HG03064 (cell line): ENCODE measurements at regions not wholly inside any gene's neighbourhood (a gene's known extent, or its start where the extent isn't known, plus 50 kb on each side); places are given as distances from the start of the nearest gene placed in this dataset.
"Not testable (repeated sequence)": the region's sequence is repeated elsewhere in the genome, so short reads cannot be mapped to it uniquely, and the experiment has no call there.

Experiments used
- ATAC-seq: cut with Tn5 transposase; IDR thresholded peaks from one replicate; pipeline ENCODE4 v1.9.1; 2021; ENCODE audit warnings: low read depth; ENCODE audit not compliant: unreplicated experiment

DNA sequence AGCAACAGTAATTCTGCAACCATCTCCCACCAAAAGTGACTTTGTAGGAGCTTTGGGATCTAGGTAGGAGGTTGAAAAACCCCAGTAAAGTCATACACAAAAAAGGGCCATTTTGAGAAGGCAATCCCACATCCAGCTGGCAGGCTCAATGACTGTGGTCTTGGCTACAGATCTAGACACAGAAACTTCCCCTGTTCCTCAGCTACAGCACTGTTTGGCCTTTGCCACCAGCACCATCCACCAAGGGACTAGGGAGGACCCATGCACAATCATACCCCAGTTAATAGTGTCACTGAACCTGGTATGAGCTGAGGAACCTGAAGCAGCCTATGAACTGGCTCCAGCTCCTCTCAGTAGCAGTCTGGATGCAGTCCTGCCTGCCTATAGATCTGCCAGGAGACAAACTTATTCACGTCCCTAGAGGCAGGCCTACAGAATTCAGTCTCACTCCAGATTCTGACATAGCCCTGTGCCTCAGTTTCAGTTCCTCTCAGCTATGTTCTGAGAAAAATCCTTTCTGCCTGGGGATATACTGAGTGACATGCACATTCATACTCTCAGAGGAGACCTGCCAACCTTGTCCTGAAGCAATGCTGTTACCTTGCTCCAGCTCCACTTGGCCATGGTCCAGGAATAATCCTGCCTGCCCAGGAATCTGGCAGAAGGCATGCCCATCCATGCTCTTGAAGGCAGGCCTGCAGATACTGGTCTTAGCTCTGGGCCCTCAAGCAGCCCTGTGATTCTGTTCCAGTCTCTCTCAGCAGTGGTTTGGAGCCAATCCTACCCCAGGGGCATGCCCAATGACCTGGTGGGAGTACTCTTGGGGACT, 2048.3 kb upstream of the PCDH20 start:
- peak; percentile 92 for ATAC-seq

DNA sequence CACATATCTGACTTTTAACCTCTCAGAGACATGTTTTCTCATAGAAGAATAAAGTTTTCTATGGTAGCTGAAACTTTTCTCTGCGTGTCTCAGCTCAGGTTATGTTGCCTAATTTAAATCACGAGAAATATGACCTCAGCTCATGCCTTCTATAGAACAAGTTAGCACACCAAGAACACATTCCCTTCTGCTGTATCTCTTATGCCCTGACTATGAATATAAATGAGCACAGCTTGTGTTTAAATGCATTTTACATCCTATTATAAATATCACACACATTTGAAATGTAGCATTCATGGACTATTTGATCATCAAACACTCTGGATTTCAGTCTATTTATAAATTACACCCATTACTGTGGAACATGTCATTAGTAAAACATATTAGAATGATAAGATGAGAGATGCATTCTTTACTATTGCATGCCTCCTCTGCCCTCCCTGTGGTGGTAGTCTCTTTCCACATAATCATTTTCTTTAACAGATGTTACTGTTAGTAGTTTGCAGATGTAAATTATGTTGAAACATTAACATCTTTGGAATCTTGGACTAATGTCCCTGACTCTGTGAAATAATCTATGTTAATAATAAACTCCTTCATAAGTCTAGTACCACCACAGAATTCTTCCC, 2044.9 kb upstream of the PCDH20 start:
- no peak for ATAC-seq

DNA sequence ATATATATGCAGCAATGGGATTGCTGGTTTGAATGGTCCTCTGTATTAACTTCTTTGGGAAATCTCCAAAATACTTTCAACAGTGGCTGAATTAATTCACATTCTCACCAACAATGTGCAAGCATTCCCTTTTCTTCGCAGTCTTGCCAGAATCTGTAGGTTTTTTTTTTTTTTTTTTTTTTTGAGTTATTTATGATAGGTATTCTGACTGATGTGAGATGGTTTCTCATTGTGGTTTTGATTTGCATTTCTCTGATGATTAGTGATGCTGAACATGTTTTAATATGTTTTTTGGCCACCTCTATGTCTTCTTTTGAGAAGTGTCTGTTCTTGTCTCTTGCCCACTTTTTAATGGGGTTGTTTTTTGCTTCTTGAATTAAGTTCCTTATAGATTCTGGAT, 2041.5 kb upstream of the PCDH20 start:
- no peak for ATAC-seq

DNA sequence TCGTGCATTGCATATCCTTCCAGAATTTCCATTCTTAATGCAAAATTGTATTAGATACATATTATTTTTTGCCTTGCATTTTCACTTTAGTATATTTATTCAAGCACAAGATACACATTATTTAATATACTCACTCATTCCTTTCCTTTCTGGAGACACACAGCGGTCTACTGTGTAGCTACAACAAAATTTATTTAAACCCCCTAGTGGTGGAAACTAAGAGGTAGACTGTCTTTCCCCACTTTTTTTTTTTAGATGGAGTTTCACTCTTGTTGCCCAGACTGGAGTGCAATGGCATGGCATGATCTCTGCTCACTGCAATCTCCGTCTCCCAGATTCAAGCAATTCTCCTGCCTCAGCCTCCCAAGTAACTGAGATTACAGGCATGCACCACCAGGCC, 2040.3 kb upstream of the PCDH20 start:
- no peak for ATAC-seq

DNA sequence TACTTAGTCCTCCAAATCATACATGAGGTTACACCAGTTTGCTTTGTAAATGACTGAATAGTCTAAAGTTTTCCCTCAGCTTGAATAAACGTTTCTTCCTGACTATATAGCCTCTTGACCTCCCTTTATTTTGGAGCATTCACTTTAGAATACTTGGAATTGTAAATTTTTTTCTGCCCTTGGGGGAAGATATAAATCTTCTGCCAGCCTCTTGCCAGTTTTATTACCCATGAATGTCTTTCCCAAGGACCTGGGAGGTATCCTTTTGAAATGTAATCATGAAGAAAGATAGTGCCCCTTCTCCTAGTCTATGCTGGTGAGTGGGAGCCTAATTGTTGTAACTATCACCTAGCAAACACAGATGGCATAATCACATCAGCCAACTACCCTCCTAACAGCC, 2033.9 kb upstream of the PCDH20 start:
- no peak for ATAC-seq

DNA sequence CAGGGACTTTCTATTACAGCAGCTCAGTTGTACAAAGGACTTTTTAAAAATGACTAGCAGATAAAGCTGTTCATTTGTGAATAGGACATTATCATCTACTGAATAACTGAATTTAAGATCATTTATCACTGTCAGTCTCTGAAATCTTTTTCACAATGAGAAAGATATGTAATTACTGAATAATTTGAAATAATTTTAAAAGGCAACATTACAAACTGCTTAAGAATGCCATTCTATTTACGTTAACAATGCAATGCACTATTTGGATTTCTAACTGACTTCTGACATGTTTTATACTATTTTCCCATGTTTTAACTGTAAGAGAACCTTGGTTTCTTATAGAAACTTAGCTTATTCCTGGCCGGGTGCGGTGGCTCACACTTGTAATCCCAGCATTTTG, 2033.0 kb upstream of the PCDH20 start:
- ATAC-seq = no peak

DNA sequence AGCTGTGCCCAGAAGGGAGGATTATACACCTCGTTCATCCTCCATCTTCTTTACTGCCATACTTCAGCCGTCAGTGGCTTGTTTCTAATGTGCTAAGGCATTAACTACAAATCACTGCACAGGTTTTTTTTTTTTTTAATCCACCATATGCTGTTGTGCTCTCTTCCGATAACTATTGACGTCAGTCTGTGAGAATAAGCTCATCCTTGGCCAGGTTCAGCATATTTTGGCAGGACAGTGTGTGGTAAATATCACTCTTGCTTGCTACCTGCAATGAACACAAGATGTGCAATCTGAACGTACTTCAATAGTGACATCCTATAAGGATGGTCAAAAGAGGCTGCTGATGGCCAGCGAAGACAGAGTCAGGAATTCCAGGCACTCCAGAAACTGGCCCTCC, 2030.7 kb upstream of the PCDH20 start:
- no peak for ATAC-seq

DNA sequence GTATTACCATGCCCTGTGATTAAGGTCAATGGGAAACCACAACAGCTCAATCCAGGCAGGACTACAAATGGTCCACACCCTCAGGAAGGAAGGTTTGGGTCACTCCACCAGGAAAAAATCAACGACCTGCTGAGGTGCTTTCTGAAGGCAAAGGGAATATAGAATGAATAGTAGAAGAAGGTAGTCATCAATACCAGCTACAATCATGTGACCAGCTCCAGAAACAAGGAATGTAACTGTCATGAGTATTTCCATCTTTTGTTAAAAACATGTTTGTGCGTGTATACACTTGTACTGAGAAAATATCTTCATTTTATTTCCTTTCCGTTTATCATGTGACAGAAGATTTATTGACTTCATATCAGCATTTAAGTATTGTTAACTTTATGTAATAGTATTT, 2028.6 kb upstream of the PCDH20 start:
- not testable (repeated sequence) for ATAC-seq

DNA sequence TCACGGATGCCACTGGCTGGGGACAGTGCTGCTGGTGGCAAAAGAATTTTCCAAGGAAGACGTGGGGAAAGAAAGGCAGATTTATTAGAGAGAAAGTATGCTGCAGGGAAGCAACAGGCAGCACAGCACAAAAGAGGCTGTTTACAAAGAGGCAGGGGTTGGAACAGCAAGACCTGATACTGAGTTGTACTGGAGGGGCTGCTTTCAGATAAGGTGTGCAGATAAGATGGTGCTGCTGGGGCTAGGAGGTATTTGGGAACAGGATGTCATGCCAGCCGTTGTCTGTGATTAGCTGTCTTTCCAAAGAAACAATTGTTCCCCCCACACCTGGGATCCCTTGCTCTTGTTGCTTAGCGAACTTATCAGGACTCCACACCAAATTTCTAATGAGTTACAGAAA, 2023.3 kb upstream of the PCDH20 start:
- no peak for ATAC-seq

DNA sequence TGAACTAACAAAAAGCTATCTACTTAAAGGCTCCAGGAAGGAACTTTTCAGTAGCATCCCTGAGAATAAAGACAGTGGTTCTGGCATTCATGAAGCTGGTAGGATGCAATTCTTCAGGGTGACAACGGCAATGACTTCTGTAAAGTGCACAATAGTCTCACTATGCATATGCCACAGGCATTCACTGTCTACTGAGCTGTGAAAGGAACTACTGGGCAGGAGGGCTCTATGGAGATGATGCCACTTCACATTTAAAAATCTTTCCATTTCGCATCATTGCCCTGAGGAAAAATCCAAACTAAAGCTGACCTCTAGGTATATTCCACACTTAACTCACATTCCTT, 2020.6 kb upstream of the PCDH20 start:
- ATAC-seq = no peak

DNA sequence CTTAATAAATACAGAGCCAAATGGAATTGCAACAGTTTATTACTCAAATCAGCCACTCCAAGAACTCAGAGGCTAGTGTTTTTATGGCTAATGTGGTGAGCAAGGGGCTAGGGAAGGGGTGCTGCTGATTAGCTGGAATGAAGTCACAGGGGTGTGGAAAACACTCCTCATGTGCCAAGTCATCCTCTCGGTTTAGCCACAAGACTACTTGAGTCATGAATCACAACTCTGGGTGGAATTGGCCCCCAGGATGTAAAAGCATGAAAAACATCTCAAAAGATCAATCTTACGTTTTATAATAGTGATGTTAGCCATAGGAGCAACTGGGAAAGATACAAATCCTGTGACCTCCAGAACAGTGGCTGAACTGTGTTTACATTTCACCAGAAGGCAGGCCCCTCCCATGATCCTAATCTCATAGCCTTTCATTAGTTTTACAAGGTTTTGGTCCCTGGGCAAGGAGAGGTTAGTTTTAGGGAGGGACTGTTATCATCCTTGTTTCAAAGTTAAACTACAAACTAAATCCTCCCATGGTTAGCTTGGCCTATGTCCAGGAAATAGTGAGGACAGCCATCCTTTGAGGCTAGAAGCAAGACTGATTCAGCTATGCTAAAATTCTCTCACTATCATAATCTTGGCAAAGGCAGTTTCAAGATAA, 2020.1 kb upstream of the PCDH20 start:
- no peak for ATAC-seq

DNA sequence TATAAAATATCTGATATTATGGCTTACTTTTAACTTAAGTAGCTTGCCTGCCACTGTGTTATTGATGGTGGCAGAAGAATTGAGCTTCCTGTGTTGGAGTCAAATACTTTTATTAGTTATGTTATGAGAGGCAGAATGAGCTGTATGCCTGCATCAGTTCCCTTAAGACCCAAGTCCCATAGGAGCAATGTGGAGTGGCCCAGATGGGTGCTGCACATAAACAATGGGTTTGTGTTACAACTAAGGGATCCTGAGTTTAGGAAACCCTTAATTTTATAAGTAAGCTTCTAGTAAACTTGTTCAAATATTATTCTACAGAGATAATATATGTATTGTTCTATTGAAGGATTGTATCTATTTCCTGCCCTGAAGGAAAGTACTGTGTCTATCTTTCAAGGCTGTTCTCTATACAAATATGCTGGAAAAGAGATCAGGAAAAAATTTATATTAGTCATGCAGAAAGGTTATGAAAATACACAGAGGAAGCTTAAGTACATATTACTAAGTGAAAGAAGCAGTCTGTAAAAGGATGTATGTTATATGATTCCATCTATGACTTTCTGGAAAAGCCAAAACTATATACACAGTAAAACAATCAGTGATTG, 2018.0 kb upstream of the PCDH20 start:
- ATAC-seq = no peak

DNA sequence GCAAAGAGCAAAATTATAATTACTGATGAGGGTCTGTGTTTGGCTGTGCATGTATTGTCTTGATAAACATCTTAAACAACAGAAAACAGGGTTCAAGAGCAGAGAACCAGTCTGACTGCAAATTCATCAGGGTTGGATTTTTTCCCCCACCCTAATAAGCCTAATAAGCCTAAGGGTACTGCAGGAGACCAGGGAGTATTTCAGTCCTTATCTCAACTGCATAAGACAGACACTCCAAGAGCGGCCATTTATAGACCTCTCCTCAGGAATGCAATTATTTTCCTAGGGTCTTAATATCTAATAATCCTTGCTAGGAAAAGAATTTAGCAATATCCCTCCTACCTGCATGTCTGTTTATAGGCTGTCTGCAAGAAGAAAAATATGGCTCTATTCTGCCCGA, 2011.5 kb upstream of the PCDH20 start:
- no peak for ATAC-seq

DNA sequence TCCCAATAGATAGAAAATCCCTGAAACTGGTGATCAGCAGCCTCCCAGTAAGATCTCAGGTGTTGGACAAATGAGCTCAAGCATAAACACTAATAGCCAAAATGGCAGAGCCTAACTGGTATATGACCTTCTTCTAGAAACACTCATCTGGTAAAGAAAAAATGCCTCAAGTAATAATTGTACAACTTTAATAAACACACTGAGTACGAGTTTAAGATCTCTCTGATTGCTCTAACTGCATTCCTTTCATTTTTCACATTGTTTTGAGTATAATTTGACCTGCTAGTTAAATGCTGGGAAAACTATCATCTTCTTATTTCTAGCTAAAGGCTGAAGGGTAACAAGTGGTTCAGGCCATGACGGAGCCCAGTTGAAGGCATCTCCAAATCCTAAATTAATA, 2009.5 kb upstream of the PCDH20 start:
- ATAC-seq = no peak

DNA sequence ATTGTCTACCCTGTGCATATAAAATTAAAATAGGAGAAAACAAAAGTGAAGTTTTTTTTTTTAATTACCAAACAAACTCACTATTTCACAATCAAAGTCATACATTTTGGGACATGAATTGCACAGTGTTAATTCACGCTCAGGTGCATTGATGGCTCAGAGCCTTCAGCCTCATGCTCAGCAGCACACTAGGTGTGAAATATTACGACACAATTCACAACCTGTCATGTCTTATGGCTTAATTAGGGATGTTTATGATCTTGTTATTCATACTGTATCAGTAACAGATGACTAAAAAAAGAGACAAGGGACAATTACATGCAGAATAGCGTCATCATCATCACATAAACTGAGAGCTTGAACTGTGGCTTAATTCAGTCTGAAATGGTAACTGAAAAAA, 2005.5 kb upstream of the PCDH20 start:
- ATAC-seq = no peak

DNA sequence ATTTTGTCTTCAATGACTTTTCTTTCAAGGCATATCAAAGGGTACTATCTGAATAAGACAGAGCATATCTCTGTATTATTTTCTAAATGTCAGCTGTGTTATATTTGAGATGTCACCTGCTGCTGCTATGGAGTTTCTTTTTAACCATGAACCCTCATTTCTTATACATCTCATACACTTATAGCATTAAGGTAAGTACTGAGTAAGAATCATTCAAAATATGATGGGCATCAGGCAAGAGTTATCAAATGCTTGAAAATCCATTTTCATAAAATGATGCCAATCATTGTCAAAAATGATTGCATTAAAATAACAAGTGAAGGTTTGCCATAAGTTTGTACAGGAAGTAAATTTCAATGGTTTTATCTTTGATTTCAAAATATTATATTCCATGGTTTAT, 2005.0 kb upstream of the PCDH20 start:
- no peak for ATAC-seq

DNA sequence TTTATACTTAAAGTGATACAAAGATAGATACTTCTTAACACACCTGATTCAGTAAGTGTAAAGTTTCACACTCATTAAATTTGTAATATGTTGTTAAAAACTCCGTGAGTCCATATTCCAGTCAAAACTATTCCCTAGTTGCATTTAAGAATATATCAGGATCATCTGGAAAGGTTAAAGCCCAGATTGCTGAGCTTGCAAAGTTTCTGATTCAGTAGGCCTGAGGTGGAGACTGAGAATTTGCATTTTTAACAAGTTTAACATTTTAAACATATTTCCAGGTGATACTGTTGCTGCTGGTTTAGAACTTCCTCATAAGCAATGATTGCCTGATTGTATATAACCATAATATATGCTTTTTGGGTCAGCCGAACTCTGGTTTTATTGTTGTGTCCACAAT, 1998.6 kb upstream of the PCDH20 start:
- no peak for ATAC-seq

DNA sequence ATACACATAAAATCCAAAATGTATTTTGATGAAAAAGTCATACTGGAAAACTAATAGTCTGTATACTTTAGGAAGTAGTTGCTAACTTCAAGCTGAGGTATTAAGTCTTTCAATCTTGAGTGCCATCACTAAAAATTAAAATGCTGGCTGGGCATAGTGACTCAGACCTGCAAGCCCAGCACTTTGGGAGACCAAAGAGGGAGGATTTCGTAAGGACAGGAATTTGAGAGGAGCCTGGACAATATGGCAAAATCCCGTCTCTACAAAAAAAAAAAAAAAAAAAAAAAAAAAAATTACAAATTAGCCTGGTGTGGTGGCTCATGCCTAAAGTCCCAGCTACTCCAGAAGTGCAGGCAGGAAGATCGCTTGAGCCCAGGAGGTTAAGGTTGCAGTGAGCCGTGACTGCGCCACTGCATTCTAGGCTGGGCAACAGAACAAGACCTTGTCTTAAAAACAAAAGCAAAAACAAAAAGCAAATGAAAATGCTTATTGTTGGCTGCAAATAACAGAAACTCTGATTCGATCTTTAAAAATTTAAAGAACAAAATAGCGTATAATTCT, 1994.2 kb upstream of the PCDH20 start:
- ATAC-seq = no peak

DNA sequence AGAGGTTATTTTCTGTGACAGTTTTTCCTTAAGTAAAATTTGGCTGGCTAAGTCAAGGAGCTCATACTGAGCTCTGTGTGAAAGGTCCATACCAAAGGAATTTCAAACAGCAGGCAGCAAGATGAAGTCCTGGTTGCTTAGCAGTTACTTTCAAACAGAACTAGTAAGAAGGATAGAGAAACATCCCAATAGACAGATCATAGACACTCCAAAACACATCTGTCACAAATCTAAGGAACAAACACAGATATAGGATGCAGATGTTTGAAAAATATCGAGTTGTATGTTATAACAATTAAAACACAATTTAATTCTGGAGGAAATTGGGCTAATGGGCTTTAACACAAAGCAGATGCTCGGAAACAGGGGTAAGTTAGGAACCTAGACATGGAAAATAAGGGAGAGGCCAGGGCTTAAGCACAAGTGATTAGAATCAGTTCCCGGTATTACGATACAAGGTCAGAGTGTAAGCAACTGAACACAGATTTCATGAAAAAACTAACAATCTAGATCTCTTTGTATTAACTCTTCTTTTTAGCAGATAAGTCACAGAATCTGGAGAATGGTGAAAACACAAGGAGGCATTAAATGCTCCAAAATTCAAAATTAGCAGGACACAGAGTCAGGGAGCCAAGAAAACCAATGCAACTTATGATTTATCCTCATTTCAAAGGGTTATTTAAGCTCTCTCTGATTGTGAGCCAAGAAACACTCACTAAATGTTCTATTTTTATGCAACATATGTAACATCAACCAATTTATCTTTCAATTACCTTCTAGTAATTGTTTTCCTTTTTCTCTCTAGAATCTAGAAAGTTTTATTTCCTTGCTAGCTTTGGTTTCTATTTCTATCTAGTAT, 1992.9 kb upstream of the PCDH20 start:
- ATAC-seq = no peak

DNA sequence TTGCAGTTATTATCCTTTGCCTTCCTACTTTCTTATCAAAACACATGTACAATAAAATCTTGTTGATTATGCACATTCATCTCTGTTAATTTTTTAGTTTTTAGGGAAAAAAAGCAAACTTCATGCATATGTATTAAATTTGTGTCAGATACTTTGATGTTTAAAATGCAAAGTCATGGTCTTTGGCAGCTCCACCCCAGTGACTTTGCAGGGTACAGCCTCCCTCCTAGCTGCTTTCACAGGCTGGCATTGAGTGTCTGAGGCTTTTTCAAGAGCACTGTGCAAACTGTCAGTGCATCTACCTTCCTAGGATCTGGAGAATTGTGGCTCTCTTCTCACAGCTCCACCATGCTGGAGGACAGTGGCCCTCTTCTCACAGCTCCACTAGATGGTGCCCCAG, 1988.1 kb upstream of the PCDH20 start:
- ATAC-seq = no peak
